HG03103 (cell line): ENCODE measurements at regions not wholly inside any gene's neighbourhood (a gene's known extent, or its start where the extent isn't known, plus 50 kb on each side); places are given as distances from the start of the nearest gene placed in this dataset.
"Not testable (repeated sequence)": the region's sequence is repeated elsewhere in the genome, so short reads cannot be mapped to it uniquely, and the experiment has no call there.

ENCODE experiments used
- ATAC-seq: cut with Tn5 transposase; IDR thresholded peaks from one replicate; pipeline ENCODE4 v1.9.1; 2021; ENCODE audit warnings: low read depth; ENCODE audit not compliant: unreplicated experiment

DNA sequence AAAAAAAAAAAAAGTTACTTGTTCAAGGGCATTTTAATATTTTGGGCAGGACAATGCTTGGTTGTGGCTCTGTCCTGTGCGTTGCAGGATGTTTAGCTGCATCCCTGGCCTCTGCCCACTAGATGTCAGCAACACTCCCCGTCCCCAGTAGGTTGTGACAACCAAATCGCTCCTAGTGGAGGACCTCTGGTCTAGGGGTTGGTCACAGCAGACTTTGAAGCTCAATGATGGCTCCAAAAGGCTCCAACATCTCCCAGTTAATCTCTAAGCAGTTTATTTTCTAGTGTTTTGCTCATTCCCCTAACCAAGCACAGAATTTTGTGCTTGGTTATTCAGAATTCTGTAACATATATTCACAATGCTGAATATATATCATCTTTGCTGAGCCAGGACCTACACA lies 67.0 kb downstream of the CHRNA1 start:
- peak; percentile 89 for ATAC-seq

- no peak for ATAC-seq
Observed at GRCh38 chr2:174694920-174695319, 69.4 kb downstream of the CHRNA1 start.

- no peak for ATAC-seq
Observed at GRCh38 chr2:174694196-174694878, 69.9 kb downstream of the CHRNA1 start.

DNA sequence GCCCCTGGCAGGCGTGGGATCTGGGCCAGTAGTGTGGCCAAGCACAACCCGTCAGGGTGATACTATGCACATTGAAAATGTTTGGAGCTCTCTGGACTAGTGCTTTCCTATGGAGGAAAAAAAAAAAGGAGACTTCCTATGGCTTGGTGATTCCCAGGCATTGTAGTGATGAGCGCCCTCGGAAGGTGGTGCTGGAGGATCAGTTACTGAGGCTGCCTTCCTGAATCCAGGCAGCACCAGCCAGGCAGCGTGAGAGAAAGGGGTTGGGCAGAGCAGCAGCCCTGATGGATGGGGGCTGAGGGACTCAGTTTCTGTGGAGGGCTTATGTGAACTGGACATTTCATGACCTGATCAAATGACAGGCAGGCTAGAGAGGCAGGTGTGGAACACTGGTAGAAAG lies 70.9 kb downstream of the CHRNA1 start:
- ATAC-seq: no peak

- no peak for ATAC-seq
Observed at GRCh38 chr2:174692256-174692919, 71.9 kb downstream of the CHRNA1 start.

GRCh38 chr2:174691201-174691779 lies 73.0 kb downstream of the CHRNA1 start:
- no peak for ATAC-seq

- no peak for ATAC-seq
Observed at GRCh38 chr2:174690026-174690425, 74.2 kb downstream of the CHRNA1 start.

- ATAC-seq: no peak
Observed at GRCh38 chr2:174688079-174688478, 76.2 kb downstream of the CHRNA1 start.

- ATAC-seq: no peak
Observed at GRCh38 chr2:174686430-174686829, 77.8 kb downstream of the CHRNA1 start.

GRCh38 chr2:174683392-174683759 lies 80.9 kb downstream of the CHRNA1 start:
- ATAC-seq: no peak

DNA sequence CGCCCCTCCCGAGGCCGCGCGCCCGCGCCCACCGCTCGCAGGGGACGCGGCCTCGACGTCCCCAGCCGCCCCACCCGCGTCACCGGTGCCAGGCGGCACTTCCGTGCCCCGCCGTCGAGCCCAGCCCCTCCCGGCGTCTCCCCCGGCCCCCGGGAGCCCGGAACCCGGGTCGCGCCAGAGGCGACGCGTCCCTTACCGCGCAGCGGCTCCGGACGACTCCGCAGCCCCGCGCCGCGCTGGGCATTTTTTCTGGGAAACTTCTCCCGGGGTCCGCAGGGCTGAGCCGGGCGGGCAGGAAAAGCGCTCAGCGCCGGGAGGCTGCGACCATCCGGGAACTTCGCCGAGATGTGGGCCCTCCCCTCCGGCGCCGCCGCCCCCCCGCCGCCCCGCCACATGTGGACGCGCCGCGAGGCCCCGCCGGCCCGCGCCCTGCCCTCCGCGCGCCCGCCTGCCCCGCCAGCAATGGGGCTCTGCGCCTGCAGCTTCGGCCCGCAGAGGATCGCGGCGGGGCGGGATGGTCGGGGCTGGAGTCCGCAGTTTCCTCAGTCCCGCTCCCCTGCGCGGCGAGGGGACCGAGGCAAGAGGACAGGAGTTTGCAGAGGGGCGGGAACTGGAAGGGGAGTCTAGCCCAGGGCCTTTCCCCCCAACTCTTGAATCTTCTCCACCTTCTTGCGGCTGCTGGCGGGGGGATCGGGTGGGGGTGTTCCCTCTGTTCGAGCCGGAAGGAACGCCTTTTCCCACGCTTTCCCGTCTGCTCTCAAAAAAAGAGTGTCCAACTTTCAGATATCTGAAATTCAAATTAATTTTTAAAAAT lies 81.5 kb downstream of the CHRNA1 start:
- ATAC-seq: peak; percentile 35

DNA sequence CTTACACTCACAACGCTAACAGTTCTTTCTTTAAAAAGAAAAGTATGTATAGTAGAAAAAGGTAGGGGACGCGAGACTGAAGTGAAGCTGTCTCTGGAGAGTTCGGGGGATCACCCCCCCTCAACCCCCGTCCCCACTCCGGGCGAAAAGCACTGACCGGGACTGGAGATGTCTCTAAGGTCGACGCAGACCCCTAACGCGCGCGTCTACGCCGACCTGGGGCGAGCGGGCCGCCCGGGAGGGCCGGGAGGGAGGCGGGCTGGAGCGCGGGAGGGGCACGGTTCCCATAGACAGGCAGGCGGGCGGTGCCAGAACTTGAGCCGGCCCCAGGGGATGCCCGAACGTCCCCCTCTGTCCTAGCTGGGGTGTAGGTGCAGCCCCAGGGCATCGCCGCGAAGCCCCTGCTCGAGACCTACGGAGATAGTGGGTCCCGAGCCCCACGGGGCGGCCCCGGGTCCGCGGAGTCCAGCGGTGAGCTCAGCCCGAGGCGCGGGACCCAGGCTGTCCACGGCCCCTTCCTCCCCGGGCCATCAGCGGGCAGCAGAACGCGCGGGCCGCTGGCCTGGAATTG lies 82.2 kb downstream of the CHRNA1 start:
- ATAC-seq: peak; percentile 40

DNA sequence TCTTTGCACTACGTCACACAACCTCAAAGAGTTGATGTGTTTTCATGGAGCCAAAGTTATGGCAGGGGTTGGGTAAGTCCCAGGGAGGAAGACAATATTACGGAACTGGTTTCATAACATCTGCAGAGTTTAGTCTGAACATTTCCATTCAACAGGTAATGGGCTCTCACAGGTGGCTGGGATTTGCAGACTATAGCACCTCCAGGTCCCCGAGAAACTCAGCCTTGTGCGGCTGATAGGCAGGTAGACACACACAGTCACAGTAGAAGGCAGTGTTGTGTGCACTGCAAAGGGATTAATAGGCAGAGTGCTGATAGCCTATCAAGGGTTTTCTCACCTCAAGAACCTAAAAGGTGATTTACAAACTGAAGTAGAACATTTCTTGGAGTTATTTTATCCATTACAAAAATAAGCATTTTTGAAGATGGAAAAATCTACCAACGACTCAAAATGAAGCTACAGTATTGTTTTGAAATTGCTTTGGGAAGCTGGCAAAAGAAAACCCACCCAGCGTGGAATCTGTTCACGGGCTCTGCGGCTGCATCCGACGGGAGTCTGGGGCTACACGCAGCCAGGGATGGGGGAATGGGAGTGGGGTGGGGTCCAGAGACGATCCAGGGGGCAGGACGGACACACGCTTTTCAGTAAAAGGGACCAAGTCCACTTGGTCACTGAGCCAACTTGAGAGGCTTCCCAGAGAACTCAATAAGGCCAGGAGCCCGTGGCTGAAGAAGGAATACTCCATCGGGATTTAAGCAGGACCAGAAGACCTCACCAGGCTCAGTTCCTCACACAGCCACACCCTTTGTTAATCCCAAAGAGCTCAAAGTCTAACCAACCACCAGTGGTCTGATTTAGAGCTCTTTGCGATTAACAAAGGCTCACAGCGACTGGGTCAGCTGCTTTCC lies 82.9 kb downstream of the CHRNA1 start:
- ATAC-seq: no peak

GRCh38 chr2:174680221-174680620 lies 82.6 kb upstream of the WIPF1 start:
- no peak for ATAC-seq

GRCh38 chr2:174678395-174678794 lies 80.8 kb upstream of the WIPF1 start:
- no peak for ATAC-seq

DNA sequence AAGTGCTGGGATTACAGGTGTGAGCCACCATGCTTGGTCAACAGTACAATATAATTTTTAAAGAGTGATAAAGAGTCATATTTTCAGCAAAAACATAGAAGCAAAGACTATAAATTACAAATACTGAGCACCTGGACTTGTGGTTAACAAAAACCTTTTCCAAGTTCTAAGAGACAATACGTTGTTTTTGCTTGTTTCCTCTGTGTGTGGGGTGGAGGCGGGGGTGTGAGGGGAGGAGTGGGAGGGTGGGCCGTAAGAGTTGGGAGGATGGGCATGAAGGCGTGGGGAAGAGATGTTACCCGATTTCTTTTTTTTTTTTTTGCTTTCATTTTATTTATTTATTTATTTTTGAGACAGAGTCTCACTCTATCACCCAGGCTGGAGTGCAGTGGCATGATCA lies 78.0 kb upstream of the WIPF1 start:
- no peak for ATAC-seq

- ATAC-seq: no peak
Observed at GRCh38 chr2:174673876-174674275, 76.3 kb upstream of the WIPF1 start.

- ATAC-seq: no peak
Observed at GRCh38 chr2:174673440-174673839, 75.8 kb upstream of the WIPF1 start.

DNA sequence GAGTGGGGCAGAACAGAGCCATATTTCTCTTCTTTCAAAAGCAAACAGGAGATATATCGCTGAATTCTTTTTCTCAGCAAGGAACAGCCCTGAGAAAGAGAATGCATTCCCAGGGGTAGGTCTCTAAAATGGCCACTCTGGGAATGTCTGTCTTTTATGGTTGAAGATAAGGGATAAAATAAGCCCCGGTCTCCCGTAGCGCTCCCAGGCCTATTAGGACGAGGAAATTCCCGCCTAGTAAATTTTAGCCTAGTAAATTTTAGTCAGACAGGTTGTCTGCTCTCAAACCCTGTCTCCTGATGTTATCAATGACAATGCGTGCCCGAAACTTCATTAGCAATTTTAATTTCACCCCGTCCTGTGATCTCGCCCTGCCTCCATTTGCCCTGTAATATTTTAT lies 73.9 kb upstream of the WIPF1 start:
- not testable (repeated sequence) for ATAC-seq

GRCh38 chr2:174670446-174670845 lies 72.8 kb upstream of the WIPF1 start:
- no peak for ATAC-seq
